ENCODE measurements at regions not wholly inside any gene's neighbourhood (a gene's known extent, or its start where the extent isn't known, plus 50 kb on each side); places are given as distances from the start of the nearest gene placed in this dataset.

DNA sequence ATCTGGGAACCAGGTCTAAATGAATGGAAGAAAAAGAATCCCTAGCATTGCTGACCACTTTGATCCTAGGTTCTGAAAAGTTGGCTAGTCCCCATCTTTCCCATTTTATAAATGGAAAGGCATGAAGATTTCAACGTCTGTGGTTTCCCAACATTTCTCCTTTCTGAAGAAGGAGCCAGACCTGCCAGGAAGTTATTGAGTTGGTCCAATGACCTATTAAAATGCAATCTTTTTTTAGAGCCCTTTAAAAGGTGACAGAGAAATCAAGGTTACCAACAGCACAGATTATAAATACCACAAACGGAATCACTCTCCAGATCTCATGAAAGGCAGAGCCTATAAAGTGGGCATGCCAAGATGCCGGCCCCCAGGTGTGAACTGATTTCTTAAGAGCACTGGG is 505.6 kb upstream of the THBS1 start:
- TF ChIP-seq, protein P1, sequence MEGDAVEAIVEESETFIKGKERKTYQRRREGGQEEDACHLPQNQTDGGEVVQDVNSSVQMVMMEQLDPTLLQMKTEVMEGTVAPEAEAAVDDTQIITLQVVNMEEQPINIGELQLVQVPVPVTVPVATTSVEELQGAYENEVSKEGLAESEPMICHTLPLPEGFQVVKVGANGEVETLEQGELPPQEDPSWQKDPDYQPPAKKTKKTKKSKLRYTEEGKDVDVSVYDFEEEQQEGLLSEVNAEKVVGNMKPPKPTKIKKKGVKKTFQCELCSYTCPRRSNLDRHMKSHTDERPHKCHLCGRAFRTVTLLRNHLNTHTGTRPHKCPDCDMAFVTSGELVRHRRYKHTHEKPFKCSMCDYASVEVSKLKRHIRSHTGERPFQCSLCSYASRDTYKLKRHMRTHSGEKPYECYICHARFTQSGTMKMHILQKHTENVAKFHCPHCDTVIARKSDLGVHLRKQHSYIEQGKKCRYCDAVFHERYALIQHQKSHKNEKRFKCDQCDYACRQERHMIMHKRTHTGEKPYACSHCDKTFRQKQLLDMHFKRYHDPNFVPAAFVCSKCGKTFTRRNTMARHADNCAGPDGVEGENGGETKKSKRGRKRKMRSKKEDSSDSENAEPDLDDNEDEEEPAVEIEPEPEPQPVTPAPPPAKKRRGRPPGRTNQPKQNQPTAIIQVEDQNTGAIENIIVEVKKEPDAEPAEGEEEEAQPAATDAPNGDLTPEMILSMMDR (conservative IDR thresholded peaks at IDR 0.05; ENCODE audit: low read depth, low read length), result no peak
- no peak for TF ChIP-seq EZH2 (IDR thresholded peaks at IDR 0.05; ENCODE audit: borderline replicate concordance, low read depth, low read length, poor library complexity, severe bottlenecking)
